ENCODE measurements at regions not wholly inside any gene's neighbourhood (a gene's known extent, or its start where the extent isn't known, plus 50 kb on each side); places are given as distances from the start of the nearest gene placed in this dataset.

DNA sequence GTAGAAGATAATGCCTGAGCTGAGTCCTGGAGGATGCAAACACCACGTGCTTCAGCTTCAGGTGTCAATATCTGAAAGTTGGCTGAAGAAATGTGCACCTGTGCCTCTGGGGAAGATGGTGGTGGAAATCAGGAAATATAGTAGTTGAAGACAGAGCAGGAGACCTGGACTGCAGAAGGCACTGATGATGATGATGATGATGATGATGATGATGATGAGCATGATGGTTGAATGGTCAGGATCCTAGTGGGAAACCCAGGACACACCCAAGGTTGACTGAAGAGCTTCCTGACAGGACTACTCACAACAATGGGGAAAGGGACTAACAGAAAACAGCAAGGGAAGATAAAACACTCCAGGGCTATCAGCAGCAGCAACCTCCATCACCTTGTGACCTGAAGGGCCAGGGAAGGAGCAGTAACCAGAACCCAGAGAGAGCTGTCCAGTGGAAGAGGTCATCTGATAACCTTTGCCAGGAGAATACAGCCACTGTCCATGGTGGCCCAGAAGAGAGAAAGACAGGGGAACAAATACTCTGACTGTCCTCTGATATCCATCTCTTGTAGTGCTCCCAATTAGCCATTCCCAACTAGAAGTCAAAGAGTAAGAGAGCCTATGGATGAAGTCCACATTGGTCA lies 170.3 kb downstream of the TSHZ3 start:
- WGBS: 85% methylated on average over 1 of the region's 1 CpG
- no peak overlapping the region for H3K9ac ChIP-seq (ENCODE audit: low read depth, low read length)
- H3K27ac ChIP-seq (ENCODE audit: low read depth, low read length): no peak overlapping the region
- no peaks in the 10 kb centered on the region for H3K36me3 ChIP-seq (ENCODE audit: insufficient read depth, low read length)
- no peak overlapping the region for H3K4me3 ChIP-seq (ENCODE audit: low read length)
- no peaks in the 10 kb centered on the region for H3K27me3 ChIP-seq (ENCODE audit: insufficient read depth, low read length)
- no peaks in the 10 kb centered on the region for H3K4me1 ChIP-seq (ENCODE audit: insufficient read depth, low read length)
- H3K9me3 ChIP-seq (ENCODE audit: insufficient read depth, low read depth, low read length): no peaks in the 10 kb centered on the region

- WGBS: 91% methylated on average over 5 of the region's 5 CpGs
- no peaks in the 10 kb centered on the region for H3K27me3 ChIP-seq (ENCODE audit: insufficient read depth, low read length)
- no peak overlapping the region for H3K9ac ChIP-seq (ENCODE audit: low read depth, low read length)
- H3K4me1 ChIP-seq (ENCODE audit: insufficient read depth, low read length): no peaks in the 10 kb centered on the region
- no peaks in the 10 kb centered on the region for H3K9me3 ChIP-seq (ENCODE audit: insufficient read depth, low read depth, low read length)
- H3K36me3 ChIP-seq (ENCODE audit: insufficient read depth, low read length): no peaks in the 10 kb centered on the region
- no peak overlapping the region for H3K4me3 ChIP-seq (ENCODE audit: low read length)
- no peak overlapping the region for H3K27ac ChIP-seq (ENCODE audit: low read depth, low read length)
Observed at GRCh38 chr19:31177246-31177645, 172.0 kb downstream of the TSHZ3 start.

DNA sequence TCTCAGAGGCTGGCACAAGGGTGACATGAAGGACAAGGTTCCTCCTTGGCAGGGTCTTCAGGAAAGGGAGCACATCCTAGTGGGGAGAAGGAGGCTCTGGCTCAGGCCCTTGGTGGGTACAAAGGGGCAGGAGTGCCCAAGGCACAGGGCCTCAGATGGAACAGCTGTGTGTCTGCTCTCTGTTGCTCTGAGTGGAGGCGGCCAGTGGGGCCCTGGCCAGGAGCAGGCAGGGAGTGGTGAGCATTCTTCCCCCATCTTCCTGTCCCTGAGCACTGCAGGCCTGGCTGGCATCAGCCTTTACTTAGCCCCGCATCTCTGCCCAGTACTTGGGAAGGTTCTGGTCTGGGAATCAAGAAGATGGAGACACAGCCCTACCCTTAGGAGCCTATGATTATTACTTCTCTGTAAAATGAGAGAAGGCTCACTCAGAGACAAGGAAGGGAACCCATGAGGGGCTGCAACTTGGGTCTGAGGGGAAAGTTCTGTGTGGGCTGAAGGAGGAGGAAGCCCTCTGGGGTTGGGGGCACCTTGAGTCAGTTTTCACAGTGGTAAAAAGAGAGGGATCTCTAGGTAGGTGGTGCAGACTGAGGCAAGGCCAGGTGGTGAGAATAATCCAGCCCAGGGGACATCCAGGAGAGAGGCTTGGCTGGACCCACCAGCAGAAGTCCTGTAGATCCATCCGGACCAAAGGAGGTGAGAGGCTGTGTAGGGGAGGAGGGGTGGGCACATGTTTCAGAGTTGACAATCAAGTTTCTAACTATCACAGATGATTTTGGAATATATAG lies 173.5 kb downstream of the TSHZ3 start:
- no peak overlapping the region for H3K27ac ChIP-seq (ENCODE audit: low read depth, low read length)
- H3K4me3 ChIP-seq (ENCODE audit: low read length): no peak overlapping the region
- H3K9me3 ChIP-seq (ENCODE audit: insufficient read depth, low read depth, low read length): no peaks in the 10 kb centered on the region
- no peaks in the 10 kb centered on the region for H3K27me3 ChIP-seq (ENCODE audit: insufficient read depth, low read length)
- no peak overlapping the region for H3K9ac ChIP-seq (ENCODE audit: low read depth, low read length)
- 99% methylated on average over 3 of the region's 3 CpGs for WGBS
- no peaks in the 10 kb centered on the region for H3K36me3 ChIP-seq (ENCODE audit: insufficient read depth, low read length)
- no peaks in the 10 kb centered on the region for H3K4me1 ChIP-seq (ENCODE audit: insufficient read depth, low read length)

DNA sequence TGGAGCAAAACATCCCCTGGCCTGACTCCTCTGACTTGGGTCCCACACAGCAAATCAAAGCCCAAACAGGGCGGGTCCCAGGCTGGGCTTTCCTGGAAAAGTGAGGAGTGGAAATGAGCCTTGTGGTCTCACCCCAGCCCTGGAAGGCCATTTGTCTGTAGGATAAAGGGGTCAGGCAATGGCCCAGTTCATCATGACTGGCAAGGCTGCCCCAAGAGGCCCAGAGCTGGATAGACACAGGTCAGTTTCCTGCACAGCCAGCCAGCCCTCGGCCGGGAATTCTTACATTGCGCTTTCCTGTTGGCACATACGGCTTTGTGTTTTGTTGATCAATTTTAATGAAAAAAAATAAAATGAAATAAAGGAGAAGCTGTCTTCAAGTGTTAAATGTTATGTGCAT lies 174.3 kb downstream of the TSHZ3 start:
- H3K27me3 ChIP-seq (ENCODE audit: insufficient read depth, low read length): no peaks in the 10 kb centered on the region
- H3K27ac ChIP-seq (ENCODE audit: low read depth, low read length): no peak overlapping the region
- H3K36me3 ChIP-seq (ENCODE audit: insufficient read depth, low read length): no peaks in the 10 kb centered on the region
- no peak overlapping the region for H3K4me3 ChIP-seq (ENCODE audit: low read length)
- no peak overlapping the region for H3K9ac ChIP-seq (ENCODE audit: low read depth, low read length)
- H3K9me3 ChIP-seq (ENCODE audit: insufficient read depth, low read depth, low read length): no peaks in the 10 kb centered on the region
- 95% methylated on average over 5 of the region's 5 CpGs for WGBS
- H3K4me1 ChIP-seq (ENCODE audit: insufficient read depth, low read length): no peaks in the 10 kb centered on the region

DNA sequence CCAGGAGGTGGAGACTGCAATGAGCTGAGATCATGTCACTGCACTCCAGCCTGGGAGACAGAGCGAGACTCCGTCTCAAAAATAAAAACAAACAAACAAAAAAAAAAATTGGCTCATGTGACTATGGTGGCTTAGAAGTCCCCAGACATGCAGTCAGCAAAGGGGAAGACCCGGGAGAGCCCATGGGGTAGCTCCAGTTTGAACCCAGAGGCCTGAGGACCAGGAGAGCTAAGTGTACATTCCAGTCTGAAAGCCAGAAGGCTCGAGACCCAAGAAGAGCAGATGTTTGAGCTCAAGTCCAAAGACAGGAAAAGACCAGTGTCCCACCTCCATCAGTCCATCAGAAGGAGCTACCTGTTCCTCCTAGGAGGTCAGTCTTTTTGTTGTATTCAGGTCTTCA lies 175.2 kb downstream of the TSHZ3 start:
- Histone ChIP-seq H3K4me3 (ENCODE audit: low read length) (no peak overlapping the region), H3K4me1 (ENCODE audit: insufficient read depth, low read length) (no peaks in the 10 kb centered on the region), H3K27ac (ENCODE audit: low read depth, low read length) (no peak overlapping the region), H3K27me3 (ENCODE audit: insufficient read depth, low read length) (no peaks in the 10 kb centered on the region), H3K9ac (ENCODE audit: low read depth, low read length) (no peak overlapping the region), H3K36me3 (ENCODE audit: insufficient read depth, low read length) (no peaks in the 10 kb centered on the region), H3K9me3 (ENCODE audit: insufficient read depth, low read depth, low read length) (no peaks in the 10 kb centered on the region)
- WGBS: 89% methylated on average over 4 of the region's 4 CpGs

DNA sequence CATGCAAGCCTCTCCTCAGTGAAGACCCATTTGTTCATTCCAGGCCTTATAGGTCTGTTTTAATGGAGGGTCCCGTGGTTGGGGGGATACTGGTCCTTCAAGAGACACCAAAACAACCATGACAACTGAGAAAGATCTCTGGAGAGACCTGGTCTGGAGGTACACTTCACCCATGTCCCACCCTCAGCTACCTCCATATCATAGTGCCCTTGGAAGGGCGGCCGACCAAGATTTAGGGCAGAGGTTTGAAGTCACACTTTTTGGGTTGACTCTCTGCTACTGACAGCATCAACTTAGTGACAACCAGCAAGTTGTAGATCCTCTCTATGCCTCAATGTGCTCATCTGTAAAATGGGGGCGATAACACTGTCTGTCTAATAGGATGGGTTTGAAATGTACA lies 177.3 kb downstream of the TSHZ3 start:
- 94% methylated on average over 4 of the region's 4 CpGs for WGBS
- Histone ChIP-seq H3K9ac (ENCODE audit: low read depth, low read length) (no peak overlapping the region), H3K27me3 (ENCODE audit: insufficient read depth, low read length) (no peaks in the 10 kb centered on the region), H3K36me3 (ENCODE audit: insufficient read depth, low read length) (no peaks in the 10 kb centered on the region), H3K27ac (ENCODE audit: low read depth, low read length) (no peak overlapping the region), H3K9me3 (ENCODE audit: insufficient read depth, low read depth, low read length) (no peaks in the 10 kb centered on the region), H3K4me3 (ENCODE audit: low read length) (no peak overlapping the region), H3K4me1 (ENCODE audit: insufficient read depth, low read length) (no peaks in the 10 kb centered on the region)

DNA sequence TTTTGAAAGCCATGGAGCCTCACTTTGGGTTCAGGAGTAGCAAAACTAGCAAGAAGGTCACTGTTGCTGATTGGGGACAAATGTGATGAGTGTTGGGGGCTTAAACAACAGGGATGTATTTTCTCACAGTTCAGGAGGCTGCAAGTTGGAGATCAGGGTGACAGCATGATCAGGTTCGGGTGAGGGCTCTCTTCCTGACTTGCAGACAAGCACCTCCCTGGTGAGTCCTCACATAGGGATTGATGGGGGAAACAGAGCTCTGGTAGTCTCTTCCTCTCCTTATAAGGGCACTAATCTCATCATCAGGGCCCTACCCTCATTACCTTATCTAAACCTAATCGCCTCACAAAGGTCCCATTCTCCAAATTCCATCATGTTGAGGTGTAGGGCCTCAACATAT lies 179.2 kb downstream of the TSHZ3 start:
- Histone ChIP-seq H3K4me1 (ENCODE audit: insufficient read depth, low read length) (no peaks in the 10 kb centered on the region), H3K9me3 (ENCODE audit: insufficient read depth, low read depth, low read length) (no peaks in the 10 kb centered on the region), H3K27ac (ENCODE audit: low read depth, low read length) (no peak overlapping the region), H3K4me3 (ENCODE audit: low read length) (no peak overlapping the region), H3K36me3 (ENCODE audit: insufficient read depth, low read length) (no peaks in the 10 kb centered on the region), H3K9ac (ENCODE audit: low read depth, low read length) (no peak overlapping the region), H3K27me3 (ENCODE audit: insufficient read depth, low read length) (no peaks in the 10 kb centered on the region)
- 81% methylated on average over 2 of the region's 2 CpGs for WGBS

DNA sequence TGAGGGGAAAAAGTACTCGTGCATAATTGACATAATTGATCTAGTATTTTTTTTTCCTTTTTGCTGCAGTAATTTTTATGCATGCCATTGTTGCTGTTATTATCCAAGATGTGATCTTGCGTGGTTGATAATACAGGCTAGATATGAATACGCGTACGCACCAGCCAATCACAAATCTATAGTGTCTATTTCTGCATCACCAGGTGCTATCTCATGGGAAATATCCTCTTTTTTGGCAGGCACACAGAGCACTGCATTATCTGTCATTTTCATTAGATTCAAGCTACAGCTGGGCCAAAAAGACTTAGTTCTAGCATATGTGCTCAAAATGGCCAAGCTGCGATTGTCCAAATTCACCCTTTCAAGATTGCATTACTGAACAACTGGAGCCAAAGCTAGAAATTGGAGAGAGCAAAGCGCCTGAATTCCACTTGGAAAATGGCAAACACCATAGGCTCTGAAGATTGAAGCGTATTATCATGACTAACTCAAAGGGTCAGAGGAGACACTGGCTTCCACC lies 181.1 kb downstream of the TSHZ3 start:
- Histone ChIP-seq H3K27ac (ENCODE audit: low read depth, low read length) (no peak overlapping the region), H3K36me3 (ENCODE audit: insufficient read depth, low read length) (no peaks in the 10 kb centered on the region), H3K27me3 (ENCODE audit: insufficient read depth, low read length) (no peaks in the 10 kb centered on the region), H3K4me3 (ENCODE audit: low read length) (no peak overlapping the region), H3K9ac (ENCODE audit: low read depth, low read length) (no peak overlapping the region), H3K4me1 (ENCODE audit: insufficient read depth, low read length) (no peaks in the 10 kb centered on the region), H3K9me3 (ENCODE audit: insufficient read depth, low read depth, low read length) (no peaks in the 10 kb centered on the region)
- WGBS: 94% methylated on average over 8 of the region's 8 CpGs

DNA sequence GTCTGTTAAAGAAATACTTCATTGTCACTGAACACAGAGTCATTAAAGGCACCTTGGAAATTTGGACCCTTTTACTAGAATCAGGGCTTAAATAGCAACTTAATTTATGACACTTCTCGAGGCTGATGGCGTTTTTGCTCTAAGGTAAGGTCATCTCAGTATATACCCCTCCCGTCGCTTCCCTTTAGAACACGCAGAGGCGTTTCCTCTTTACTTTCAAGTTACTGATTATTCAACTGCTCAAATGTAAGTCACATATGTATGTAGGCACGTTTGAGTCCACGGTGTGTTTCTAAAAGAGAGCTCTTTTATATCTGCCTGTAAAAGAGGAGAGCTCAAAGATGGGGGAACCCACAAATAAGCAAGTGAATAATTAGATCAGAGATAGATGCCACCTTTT lies 181.5 kb downstream of the TSHZ3 start:
- Histone ChIP-seq H3K27ac (ENCODE audit: low read depth, low read length) (no peak overlapping the region), H3K36me3 (ENCODE audit: insufficient read depth, low read length) (no peaks in the 10 kb centered on the region), H3K27me3 (ENCODE audit: insufficient read depth, low read length) (no peaks in the 10 kb centered on the region), H3K9ac (ENCODE audit: low read depth, low read length) (no peak overlapping the region), H3K4me3 (ENCODE audit: low read length) (no peak overlapping the region), H3K4me1 (ENCODE audit: insufficient read depth, low read length) (no peaks in the 10 kb centered on the region), H3K9me3 (ENCODE audit: insufficient read depth, low read depth, low read length) (no peaks in the 10 kb centered on the region)
- WGBS: 91% methylated on average over 8 of the region's 8 CpGs

- H3K4me1 ChIP-seq (ENCODE audit: insufficient read depth, low read length): no peaks in the 10 kb centered on the region
- H3K4me3 ChIP-seq (ENCODE audit: low read length): no peak overlapping the region
- no peaks in the 10 kb centered on the region for H3K36me3 ChIP-seq (ENCODE audit: insufficient read depth, low read length)
- H3K27me3 ChIP-seq (ENCODE audit: insufficient read depth, low read length): no peaks in the 10 kb centered on the region
- no peak overlapping the region for H3K27ac ChIP-seq (ENCODE audit: low read depth, low read length)
- H3K9me3 ChIP-seq (ENCODE audit: insufficient read depth, low read depth, low read length): no peaks in the 10 kb centered on the region
- 90% methylated on average over 2 of the region's 2 CpGs for WGBS
- H3K9ac ChIP-seq (ENCODE audit: low read depth, low read length): no peak overlapping the region
Observed at GRCh38 chr19:31166206-31166605, 183.0 kb downstream of the TSHZ3 start.

DNA sequence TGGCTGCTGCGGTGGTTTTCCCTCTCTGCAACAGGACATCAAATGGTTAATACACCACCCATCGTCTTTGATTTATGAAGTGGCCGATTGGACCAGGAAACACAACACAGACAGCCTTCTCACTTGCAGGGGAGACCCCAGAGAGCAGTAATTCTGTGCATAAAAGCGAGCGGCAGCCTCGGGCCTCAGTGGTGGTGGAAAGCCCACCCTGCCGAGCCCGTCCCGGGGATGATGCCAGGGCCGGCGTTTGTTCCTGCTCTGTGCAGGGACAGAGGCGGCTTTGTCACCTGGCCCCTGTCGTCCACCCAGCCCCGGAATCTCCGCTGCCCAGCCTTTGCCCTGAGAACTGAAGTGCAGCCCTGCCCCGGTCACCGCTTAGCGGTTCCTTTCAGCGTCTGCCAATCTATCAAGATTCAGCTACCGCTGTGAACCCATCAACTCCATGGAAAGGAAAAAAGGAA lies 184.4 kb downstream of the TSHZ3 start:
- no peak overlapping the region for H3K4me3 ChIP-seq (ENCODE audit: low read length)
- no peak overlapping the region for H3K9ac ChIP-seq (ENCODE audit: low read depth, low read length)
- H3K27me3 ChIP-seq (ENCODE audit: insufficient read depth, low read length): no peaks in the 10 kb centered on the region
- 89% methylated on average over 20 of the region's 20 CpGs for WGBS
- H3K27ac ChIP-seq (ENCODE audit: low read depth, low read length): no peak overlapping the region
- H3K36me3 ChIP-seq (ENCODE audit: insufficient read depth, low read length): no peaks in the 10 kb centered on the region
- no peaks in the 10 kb centered on the region for H3K4me1 ChIP-seq (ENCODE audit: insufficient read depth, low read length)
- H3K9me3 ChIP-seq (ENCODE audit: insufficient read depth, low read depth, low read length): no peaks in the 10 kb centered on the region
